DMS153 treated with DMSO at 0.1 percent for 48 hours (cell line): ENCODE measurements at regions not wholly inside any gene's neighbourhood (a gene's known extent, or its start where the extent isn't known, plus 50 kb on each side); places are given as distances from the start of the nearest gene placed in this dataset.
A peak's percentile ranks its signal among the peaks of the same experiment; 100 is the strongest.
"Not testable (repeated sequence)": the region's sequence is repeated elsewhere in the genome, so short reads cannot be mapped to it uniquely, and the experiment has no call there.

Experiments used
- DNase-seq: peaks from one replicate; lab custom pipeline; 2025; ENCODE audit not compliant: unreplicated experiment; lab: John Stamatoyannopoulos, UW

GRCh38 chrX:109875831-109876230 lies 127.1 kb upstream of the TMEM164 start:
- DNase-seq: no peak

- DNase-seq: no peak
These were observed 124.7 kb upstream of the TMEM164 start for GRCh38 chrX:109878236-109878635.

DNA sequence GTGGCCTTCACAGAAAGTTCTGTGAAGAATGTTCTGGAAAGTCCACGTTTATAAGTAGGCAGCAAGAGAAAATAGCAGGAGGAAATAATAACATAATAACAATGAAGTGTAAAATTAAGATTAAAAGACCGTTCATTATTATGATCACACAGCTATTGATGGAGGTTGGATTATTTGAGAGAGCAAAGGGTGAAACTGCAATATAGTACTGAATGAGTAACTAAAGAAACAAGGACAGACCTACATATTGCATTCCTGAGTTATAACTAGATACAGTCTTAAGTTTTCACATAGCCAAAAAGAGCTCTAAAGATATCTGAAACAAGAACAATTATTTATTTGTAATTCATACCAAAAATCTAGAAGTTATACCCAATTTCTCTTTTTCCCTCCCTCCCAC lies 122.9 kb upstream of the TMEM164 start:
- no peak for DNase-seq

- DNase-seq: no peak
These were observed 122.3 kb upstream of the TMEM164 start for GRCh38 chrX:109880629-109881028.

DNA sequence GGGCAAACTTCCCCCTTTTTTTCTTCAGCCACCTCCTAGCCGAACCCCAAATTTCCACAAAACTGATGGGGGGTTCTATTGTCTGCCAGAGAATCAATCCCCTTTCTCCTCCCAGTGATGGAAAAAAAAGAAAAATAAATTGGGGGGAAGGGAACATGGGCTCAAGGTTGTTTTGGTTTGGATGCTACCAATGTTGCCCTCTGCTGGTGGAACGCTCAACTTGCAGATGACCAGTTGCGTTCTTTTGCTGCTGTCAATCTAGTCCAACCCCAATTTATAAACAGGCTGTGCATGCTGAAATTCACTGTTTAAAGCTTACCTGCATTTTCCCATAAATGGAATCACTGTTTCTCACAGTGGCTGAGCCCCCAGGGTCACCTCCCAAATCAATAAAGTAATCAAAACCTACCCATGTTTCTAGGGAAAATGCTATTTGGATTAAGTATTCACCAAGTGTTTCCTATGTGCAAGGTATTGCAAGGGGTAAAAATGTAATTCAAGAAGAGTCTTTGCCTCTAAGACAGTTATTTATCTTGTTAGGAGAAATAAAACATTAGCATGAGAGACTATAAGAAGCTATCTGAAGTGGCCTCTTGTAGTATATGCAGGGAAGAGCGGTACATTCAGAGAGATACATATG lies 116.7 kb upstream of the TMEM164 start:
- peak; percentile 3 for DNase-seq

GRCh38 chrX:109889289-109890006 lies 113.5 kb upstream of the TMEM164 start:
- no peak for DNase-seq

GRCh38 chrX:109890300-109890699 lies 112.6 kb upstream of the TMEM164 start:
- no peak for DNase-seq

DNA sequence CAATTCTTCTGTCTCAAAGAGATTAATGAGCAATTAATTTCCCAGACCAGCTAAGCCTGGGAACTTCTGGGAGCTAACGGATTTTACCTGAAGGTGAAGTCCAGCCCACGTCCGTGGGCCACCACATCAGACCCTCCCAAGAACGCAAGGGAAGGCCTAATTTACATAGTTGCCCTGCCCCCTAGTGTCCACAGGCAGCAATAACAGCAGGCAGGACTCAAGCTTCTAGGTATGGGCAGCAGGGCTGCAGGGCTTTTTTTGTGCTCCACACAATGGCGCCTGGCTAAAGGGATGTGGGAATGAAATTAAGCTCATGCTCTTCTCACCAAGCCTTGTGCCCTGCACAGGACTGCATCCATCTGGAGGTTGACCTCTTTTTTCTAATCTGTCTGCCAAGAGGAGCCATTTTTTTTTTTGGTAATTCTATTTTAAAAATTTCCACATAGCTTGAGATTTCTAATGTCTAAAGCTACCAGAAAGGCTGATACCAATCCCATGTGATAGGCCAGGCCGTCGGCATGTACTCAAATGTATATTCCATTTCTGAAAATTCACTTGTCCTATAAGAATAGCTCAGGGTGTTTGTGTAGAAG lies 111.9 kb upstream of the TMEM164 start:
- DNase-seq: peak; percentile 23

- DNase-seq: not testable (repeated sequence)
These were observed 106.9 kb upstream of the TMEM164 start for GRCh38 chrX:109896024-109896423.

DNA sequence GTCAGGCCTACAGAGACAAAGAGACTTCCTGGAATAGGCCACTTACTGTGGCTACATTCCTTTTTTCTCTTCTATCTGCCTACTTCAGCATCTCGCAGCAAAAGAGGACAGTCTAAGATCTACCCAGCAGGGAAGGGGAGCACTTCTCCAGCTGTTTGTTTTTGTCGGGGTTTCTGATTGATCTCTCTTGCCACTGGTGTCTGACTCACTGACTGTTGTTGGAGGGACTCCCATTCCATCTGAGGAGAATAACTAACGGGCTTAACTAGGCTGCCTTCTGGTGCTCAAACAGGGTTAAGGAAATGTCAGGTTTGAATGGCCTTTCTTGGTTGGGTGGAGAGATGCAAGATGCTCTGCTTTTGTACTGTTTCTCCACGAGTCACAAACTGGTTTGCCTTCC lies 100.2 kb upstream of the TMEM164 start:
- no peak for DNase-seq

DNA sequence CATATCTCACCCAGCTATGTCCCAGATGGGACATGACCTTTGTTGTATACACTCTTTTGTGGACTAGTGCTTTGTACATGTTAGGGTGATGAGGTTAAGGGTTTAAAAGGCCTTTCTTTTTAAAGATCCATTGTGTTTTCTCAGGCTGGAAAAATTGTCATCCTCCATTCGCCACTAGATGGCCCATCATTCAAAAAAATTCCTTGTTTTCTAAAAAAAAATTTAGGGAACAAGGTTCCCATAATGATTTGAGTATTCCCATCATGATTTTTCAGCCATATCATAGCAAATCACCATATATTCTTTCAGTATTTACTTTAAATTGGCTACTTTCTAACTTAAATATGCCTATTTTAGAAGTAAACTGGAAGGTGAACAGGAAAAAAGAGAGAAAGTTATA lies 91.9 kb upstream of the TMEM164 start:
- peak; percentile 3 for DNase-seq

DNA sequence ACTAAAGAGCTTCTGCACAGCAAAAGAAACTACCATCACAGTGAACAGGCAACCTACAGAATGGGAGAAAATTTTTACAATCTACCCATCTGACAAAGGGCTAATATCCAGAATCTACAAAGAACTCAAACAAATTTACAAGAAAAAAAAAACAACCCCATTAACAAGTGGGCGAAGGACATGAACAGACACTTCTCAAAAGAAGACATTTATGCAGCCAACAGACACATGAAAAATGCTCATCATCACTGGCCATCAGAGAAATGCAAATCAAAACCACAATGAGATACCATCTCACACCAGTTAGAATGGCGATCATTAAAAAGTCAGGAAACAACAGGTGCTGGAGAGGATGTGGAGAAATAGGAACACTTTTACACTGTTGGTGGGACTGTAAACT lies 89.9 kb upstream of the TMEM164 start:
- DNase-seq: not testable (repeated sequence)

DNA sequence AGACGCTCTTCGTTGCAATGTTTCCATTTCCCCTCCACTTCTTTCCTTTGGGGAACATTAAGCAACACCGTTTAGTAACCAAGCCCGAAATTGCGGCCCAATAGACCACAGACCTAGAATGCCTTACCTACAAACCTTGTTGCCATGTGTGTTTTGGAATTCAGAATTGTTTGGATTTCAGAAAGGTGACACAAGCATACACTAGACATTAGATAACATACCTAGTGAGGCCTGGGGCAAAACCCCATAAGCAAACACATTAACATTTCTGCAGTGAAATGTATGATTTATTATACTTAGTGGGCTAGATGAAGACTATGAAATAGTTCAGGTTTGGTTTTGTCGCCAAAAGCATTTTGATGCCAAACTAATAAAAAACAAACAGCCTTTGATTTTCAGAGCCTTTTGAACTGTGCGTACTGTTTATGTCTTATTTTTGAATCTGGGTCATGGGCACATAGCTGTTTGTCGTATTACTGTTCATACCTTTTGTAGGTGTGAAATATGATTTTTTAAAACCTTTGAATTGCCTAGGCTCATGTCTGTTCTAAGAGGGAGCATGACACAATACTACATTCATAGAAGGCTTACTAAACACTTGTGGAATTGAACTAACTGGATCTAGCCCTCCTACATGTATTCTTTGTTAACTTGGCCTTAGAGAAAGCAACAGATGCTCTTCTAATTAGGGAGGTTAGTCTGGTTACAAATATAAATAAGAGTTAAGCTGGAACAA lies 88.6 kb upstream of the TMEM164 start:
- no peak for DNase-seq

GRCh38 chrX:109918753-109919152 lies 84.2 kb upstream of the TMEM164 start:
- no peak for DNase-seq

DNA sequence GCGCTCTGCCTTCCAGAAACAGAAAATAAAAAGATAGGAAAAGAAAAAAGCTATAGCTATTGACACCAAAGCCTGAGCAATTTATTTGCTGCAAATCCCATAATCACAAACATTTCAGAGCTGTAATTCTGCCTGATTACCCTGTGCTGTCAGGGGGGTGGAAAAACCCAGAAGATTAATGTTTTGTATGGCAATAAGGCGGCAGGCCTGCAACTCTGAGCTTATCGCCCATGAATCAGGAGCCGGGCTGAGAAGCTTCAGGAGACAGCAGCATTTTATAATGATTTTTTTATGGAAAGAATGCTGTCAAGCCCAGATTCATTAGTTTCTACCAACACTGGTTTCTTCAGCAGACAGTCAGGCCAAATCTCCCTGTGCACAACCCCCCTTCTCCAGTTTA lies 82.6 kb upstream of the TMEM164 start:
- no peak for DNase-seq

GRCh38 chrX:109920868-109921267 lies 82.0 kb upstream of the TMEM164 start:
- DNase-seq: no peak

- DNase-seq: no peak
These were observed 80.7 kb upstream of the TMEM164 start for GRCh38 chrX:109922190-109922589.

GRCh38 chrX:109925003-109925402 lies 77.9 kb upstream of the TMEM164 start:
- not testable (repeated sequence) for DNase-seq

DNA sequence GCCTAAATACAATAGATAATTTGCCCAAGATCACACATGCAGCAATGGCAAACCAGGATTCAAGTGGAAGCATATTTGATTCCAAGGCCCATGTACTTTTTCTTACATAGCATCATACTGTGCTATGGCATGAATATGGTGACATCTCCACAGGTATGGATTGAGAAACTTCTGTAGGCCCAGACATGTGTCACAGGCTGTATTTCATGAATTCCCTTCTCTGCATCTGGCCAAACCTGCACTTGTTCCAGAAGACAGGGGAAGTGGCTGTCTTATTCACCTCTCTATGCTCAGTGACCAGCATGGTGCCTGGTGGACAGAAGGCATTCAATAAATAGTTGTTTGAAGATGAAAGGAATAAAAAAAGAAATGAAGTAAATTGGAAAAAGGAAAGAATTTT lies 77.3 kb upstream of the TMEM164 start:
- DNase-seq: no peak

- DNase-seq: no peak
These were observed 76.8 kb upstream of the TMEM164 start for GRCh38 chrX:109926118-109926517.

DNA sequence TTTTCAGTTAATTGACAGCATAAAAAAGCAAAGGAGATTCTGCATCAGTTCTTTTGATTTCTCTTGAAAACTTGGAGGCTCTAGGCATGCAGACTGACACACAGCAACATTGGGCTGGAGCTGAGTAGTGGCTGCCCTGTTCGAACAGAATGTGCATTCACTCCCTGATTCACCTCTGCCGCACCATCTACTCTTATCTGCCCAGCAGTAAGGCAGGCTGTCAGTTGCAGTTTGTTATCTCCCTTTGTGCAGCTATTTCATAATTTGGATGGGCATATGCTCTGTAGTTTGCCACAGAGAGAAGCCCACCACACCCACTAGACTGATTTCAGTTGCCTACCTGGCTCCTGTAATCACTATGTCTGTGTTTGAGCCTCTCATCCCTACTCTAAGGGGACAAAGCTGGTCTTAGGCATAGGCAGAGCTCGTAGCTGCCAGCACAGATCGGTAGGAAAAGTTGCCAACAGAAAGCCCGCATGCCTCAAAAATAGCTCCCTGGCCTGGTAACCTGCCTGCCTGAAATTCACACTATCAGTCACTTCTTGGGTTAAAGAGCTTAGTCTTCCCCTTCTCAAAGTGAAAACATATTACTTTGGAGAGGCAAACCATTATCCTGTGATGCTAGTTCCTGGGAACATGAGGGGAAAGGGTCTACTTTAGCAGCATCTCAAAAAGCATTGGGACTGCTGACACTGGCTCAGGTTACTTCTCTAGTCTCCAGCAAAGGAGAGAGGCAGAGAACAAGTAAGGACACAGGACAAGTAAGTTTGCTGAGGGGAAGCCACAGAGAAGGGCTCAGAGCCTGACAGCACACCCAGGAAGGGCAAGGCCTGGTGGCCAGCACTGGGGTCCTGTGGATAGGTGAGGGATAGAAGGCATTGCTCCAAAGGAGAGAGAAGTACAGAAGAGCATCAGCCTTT lies 75.9 kb upstream of the TMEM164 start:
- no peak for DNase-seq
